Suprapubic skin (tissue), 3 donors: ENCODE measurements at regions not wholly inside any gene's neighbourhood (a gene's known extent, or its start where the extent isn't known, plus 50 kb on each side); places are given as distances from the start of the nearest gene placed in this dataset.

Experiments used
- EP300 ChIP-seq: sonication (generic); formaldehyde crosslinking; IDR thresholded peaks from one replicate; pipeline ENCODE4 v1.6.1; 2017; ENCODE audit warnings: antibody characterized with exemption
- TF ChIP-seq, protein P1 (sequence below), 2 donors: fragments of 200-600 bp in 1 of 2; fragments of 450-650 bp in 1 of 2; sonication (generic) in 1 of 2; IDR thresholded peaks; one replicate each; pipeline ENCODE4 v1.5.1; 2016 to 2019; ENCODE audit warnings: antibody characterized with exemption in 2 of 2, mild to moderate bottlenecking in 1 of 2, moderate library complexity in 1 of 2

DNA sequence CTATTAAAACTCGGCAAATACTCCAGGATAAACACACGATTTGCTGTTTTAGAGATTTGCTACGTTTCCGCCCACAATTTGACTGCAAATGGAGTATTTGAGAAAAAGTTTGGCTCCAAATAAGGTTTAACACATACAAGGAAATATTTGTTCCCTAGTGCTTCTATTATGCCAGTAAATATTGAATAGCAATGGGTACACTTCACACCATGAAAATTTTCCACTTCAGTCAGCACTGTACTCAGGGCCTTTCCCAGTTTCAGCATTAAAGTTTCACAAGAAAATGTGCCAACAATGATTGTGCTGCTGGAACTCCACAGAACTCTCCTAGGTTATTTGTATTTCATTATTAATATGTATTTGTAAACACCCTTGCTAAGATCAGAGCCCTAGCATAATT is 498.0 kb downstream of the TBL1XR1 start:
- no peak for TF ChIP-seq EP300
- TF ChIP-seq, protein P1, sequence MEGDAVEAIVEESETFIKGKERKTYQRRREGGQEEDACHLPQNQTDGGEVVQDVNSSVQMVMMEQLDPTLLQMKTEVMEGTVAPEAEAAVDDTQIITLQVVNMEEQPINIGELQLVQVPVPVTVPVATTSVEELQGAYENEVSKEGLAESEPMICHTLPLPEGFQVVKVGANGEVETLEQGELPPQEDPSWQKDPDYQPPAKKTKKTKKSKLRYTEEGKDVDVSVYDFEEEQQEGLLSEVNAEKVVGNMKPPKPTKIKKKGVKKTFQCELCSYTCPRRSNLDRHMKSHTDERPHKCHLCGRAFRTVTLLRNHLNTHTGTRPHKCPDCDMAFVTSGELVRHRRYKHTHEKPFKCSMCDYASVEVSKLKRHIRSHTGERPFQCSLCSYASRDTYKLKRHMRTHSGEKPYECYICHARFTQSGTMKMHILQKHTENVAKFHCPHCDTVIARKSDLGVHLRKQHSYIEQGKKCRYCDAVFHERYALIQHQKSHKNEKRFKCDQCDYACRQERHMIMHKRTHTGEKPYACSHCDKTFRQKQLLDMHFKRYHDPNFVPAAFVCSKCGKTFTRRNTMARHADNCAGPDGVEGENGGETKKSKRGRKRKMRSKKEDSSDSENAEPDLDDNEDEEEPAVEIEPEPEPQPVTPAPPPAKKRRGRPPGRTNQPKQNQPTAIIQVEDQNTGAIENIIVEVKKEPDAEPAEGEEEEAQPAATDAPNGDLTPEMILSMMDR (IDR thresholded peaks at IDR 0.05) = no peak
